K562 (cell line): ENCODE measurements at regions not wholly inside any gene's neighbourhood (a gene's known extent, or its start where the extent isn't known, plus 50 kb on each side); places are given as distances from the start of the nearest gene placed in this dataset.

ENCODE experiments used
- ATAC-seq: fragments of 200-7000 bp; cut with Tn5 transposase; 3 replicates; pipeline ENCODE4 v1.9.1; 2020; ENCODE audit warnings: moderate library complexity
- BruUV-seq: library from RNA; stranded (reverse); fragments of 400-500 nt; replicated peaks from 2 replicates; lab custom pipeline; 2021; lab: Mats Ljungman, UMichigan
- CTCF ChIA-PET: fragments of 300-600 bp; formaldehyde crosslinking; extraction: SDS; loops from one replicate; lab custom pipeline; 2021; ENCODE audit warnings: low intra/inter-chr PET ratio; lab: Yijun Ruan, JAX
- POLR2A ChIA-PET: fragments of 300-600, 350-650 bp; sonication (Branson Sonifier 250); formaldehyde crosslinking; extraction: SDS; loops from one replicate; lab custom pipeline; 2021; ENCODE audit warnings: antibody characterized with exemption, inconsistent platforms; lab: Yijun Ruan, JAX
- DNase-seq, 4 experiments: peaks; one replicate each; pipeline versions ENCODE4 v3.0.0 to v3.0.0-alpha.2; 2011 to 2018; ENCODE audit warnings: low spot score in 3 of 4, mixed read lengths in 3 of 4; ENCODE audit errors: extremely low read depth in 1 of 4
- FAIRE-seq: peaks from 2 replicates; lab custom pipeline; 2011; peaks lifted over from hg19 to GRCh38; lab: Jason Lieb, UNC
- H2AFZ ChIP-seq: 2 replicates; pipeline ENCODE4 v1.6.0; 2011; ENCODE audit warnings: low read depth, low read length, control low read depth, inconsistent platforms
- H3K27ac ChIP-seq: fragments of 200-600 bp; 3 replicates; pipeline ENCODE4 v1.8.0; 2011; ENCODE audit warnings: low read depth, mild to moderate bottlenecking, control low read depth, inconsistent platforms, low read length, moderate library complexity, mixed read lengths; ENCODE audit errors: extremely low read depth
- H3K27me3 ChIP-seq, 2 experiments: fragments of 300-600 bp in 1 of 2; 2 replicates in 1 of 2; 3 replicates in 1 of 2; pipeline versions ENCODE4 v1.6.0 to v1.8.0; 2011; ENCODE audit warnings: inconsistent platforms in 2 of 2, low read length in 2 of 2, mild to moderate bottlenecking in 1 of 2, mixed read lengths in 1 of 2, moderate library complexity in 1 of 2; ENCODE audit not compliant: control insufficient read depth in 2 of 2, insufficient read depth in 2 of 2
- H3K36me3 ChIP-seq: fragments of 300-600 bp; 3 replicates; pipeline ENCODE4 v1.8.0; 2011; ENCODE audit warnings: mild to moderate bottlenecking, low read length, inconsistent platforms; ENCODE audit not compliant: control insufficient read depth, insufficient read depth
- H3K4me1 ChIP-seq, 2 experiments: fragments of 200-600 bp in 1 of 2; replicated peaks in 1 of 2; 2 replicates in 1 of 2; 3 replicates in 1 of 2; pipeline versions ENCODE4 v1.5.1 to v1.8.0; 2011; ENCODE audit warnings: inconsistent platforms in 2 of 2, low read length in 2 of 2, mild to moderate bottlenecking in 1 of 2, mixed read lengths in 1 of 2, moderate library complexity in 1 of 2; ENCODE audit not compliant: control insufficient read depth in 2 of 2, insufficient read depth in 2 of 2
- H3K4me2 ChIP-seq: 2 replicates; pipeline ENCODE4 v1.6.1; 2011; ENCODE audit warnings: low read length, control low read depth, inconsistent platforms, mixed read lengths; ENCODE audit not compliant: insufficient read depth
- H3K4me3 ChIP-seq: fragments of 200-600 bp; sonication (generic), shearing (Covaris generic); 2 replicates; pipeline ENCODE4 v1.5.1; 2016; ENCODE audit warnings: control low read depth, inconsistent platforms
- H3K79me2 ChIP-seq: fragments of 200-600 bp; 3 replicates; pipeline ENCODE4 v1.8.0; 2011; ENCODE audit warnings: low read length, inconsistent platforms; ENCODE audit not compliant: control insufficient read depth, insufficient read depth
- H3K9ac ChIP-seq, 2 experiments: 2 replicates each; pipeline versions ENCODE4 v1.6.0 to v1.6.1; 2011; ENCODE audit warnings: low read depth in 2 of 2, low read length in 2 of 2, control low read depth in 1 of 2, inconsistent platforms in 1 of 2, mild to moderate bottlenecking in 1 of 2, mixed read lengths in 1 of 2; ENCODE audit not compliant: insufficient read depth in 1 of 2
- H3K9me1 ChIP-seq: one replicate; pipeline ENCODE4 v1.6.0; 2011; ENCODE audit warnings: inconsistent platforms, mild to moderate bottlenecking, low read length, moderate library complexity; ENCODE audit not compliant: control insufficient read depth, insufficient read depth
- H3K9me3 ChIP-seq: replicated peaks from 2 replicates; pipeline ENCODE4 v1.5.1; 2011; ENCODE audit warnings: low read depth, low read length, inconsistent platforms; ENCODE audit not compliant: control insufficient read depth, insufficient read depth
- H4K20me1 ChIP-seq: replicated peaks from 2 replicates; pipeline ENCODE4 v1.6.1; 2011; ENCODE audit warnings: low read length, inconsistent platforms, mixed read lengths; ENCODE audit not compliant: control insufficient read depth, insufficient read depth
- POLR2H ChIP-seq: IDR thresholded peaks from 2 replicates; pipeline ENCODE4 v1.6.1; 2016; ENCODE audit warnings: missing genetic modification characterization, low read depth, mild to moderate bottlenecking, control low read depth, missing compliant biosample characterization, moderate library complexity
- TRIM28 ChIP-seq: fragments of 450-650 bp; IDR thresholded peaks from 2 replicates; pipeline ENCODE4 v1.6.1; 2017
- ZFP1 ChIP-seq: fragments of 450-650 bp; formaldehyde crosslinking; IDR thresholded peaks from 2 replicates; pipeline ENCODE4 v1.4.0; 2020; ENCODE audit warnings: mild to moderate bottlenecking, mixed read lengths
- ZNF143 ChIP-seq: sonication (generic); formaldehyde crosslinking; IDR thresholded peaks from 2 replicates; pipeline ENCODE4 v1.9.0; 2022; ENCODE audit warnings: mild to moderate bottlenecking, missing genetic modification reagents
- ZNF224 ChIP-seq: sonication (generic); formaldehyde crosslinking; IDR thresholded peaks from 2 replicates; pipeline ENCODE4 v1.8.0; 2022; ENCODE audit warnings: mild to moderate bottlenecking, missing genetic modification reagents
- ZNF318 ChIP-seq, 2 experiments: fragments of 450-650 bp; IDR thresholded peaks; 2 replicates each; pipeline ENCODE4 v1.6.1; 2016; ENCODE audit warnings: mild to moderate bottlenecking in 2 of 2, borderline replicate concordance in 1 of 2, low read depth in 1 of 2, moderate library complexity in 1 of 2
- WGBS: fragments of 100-300 bp; shearing (Covaris generic); methylation state at CpG from one replicate; pipeline ENCODE4 v1.1.6; 2016; ENCODE audit warnings: low coverage, mixed read lengths; ENCODE audit not compliant: insufficient coverage; ENCODE audit errors: missing lambda C conversion rate; 5-methylcytosine and 5-hydroxymethylcytosine counted together
- in situ Hi-C: fragments of 300-500 bp; cut with MboI; formaldehyde crosslinking; loops from 4 replicates; pipeline ENCODE4 v1.15.0; 2018; ENCODE audit warnings: inconsistent platforms, mixed read lengths
- intact Hi-C: fragments of 100-400 bp; cut with micrococcal nuclease; formaldehyde crosslinking; loops from 2 replicates; pipeline ENCODE4 v1.14.2; 2022

- peaks cover 11% of the 10 kb centered on the region; the same call in 1 of the 2 replicates for H3K9me3 ChIP-seq
- ATAC-seq (no peak), FAIRE-seq (no peak), DNase-seq (no peak)
- no peaks in the 10 kb centered on the region for H3K9me1 ChIP-seq
- H3K4me2 ChIP-seq: no peak overlapping the region
- no peak overlapping the region for H3K9ac ChIP-seq
- intact Hi-C loops: no loop called here
- BruUV-seq: no TSS peak
- no peaks in the 10 kb centered on the region for H3K4me1 ChIP-seq
- H3K27ac ChIP-seq: no peak overlapping the region
- in situ Hi-C loops: no loop called here
- no peaks in the 10 kb centered on the region for H3K36me3 ChIP-seq
- ChIA-PET CTCF (no interaction called here), POLR2A (no interaction called here)
- H3K4me3 ChIP-seq: no peak overlapping the region
- no peaks in the 10 kb centered on the region for H3K79me2 ChIP-seq
- no peaks in the 10 kb centered on the region for H4K20me1 ChIP-seq
- TF ChIP-seq ZNF318 (IDR thresholded peaks at IDR 0.05; ENCODE audit: borderline replicate concordance in 1 of 2, low read depth in 1 of 2) (no peak), ZFP1 (CRISPR knock-in tag) (peak; percentile 87), POLR2H (tag) (no peak), TRIM28 (peak; percentile 77; the same call in 1 of the 2 replicates), ZNF224 (no peak), ZNF143 (CRISPR knock-in tag) (no peak)
- WGBS: 74% methylated on average over 3 of the region's 3 CpGs
- H3K27me3 ChIP-seq: no peaks in the 10 kb centered on the region
- H2AFZ ChIP-seq: no peak overlapping the region
Observed at GRCh38 chr15:58271410-58271809, 133.2 kb downstream of the AQP9 start.
